OCI-LY1 (cell line): ENCODE measurements at regions not wholly inside any gene's neighbourhood (a gene's known extent, or its start where the extent isn't known, plus 50 kb on each side); places are given as distances from the start of the nearest gene placed in this dataset.

Source experiments
- H2AFZ ChIP-seq: fragments of 200-600 bp; sonication (generic), shearing (Covaris generic); 2 replicates; pipeline ENCODE4 v1.6.0; 2014; ENCODE audit warnings: antibody characterized with exemption, mild to moderate bottlenecking, low read length
- H3F3A ChIP-seq: fragments of 200-600 bp; sonication (generic), shearing (Covaris generic); 2 replicates; pipeline ENCODE4 v1.6.0; 2014; ENCODE audit warnings: mild to moderate bottlenecking, antibody characterized with exemption, low read length, moderate library complexity; ENCODE audit not compliant: insufficient read depth
- H3K27ac ChIP-seq: fragments of 200-600 bp; sonication (generic); 2 replicates; pipeline ENCODE4 v1.5.1; 2014; ENCODE audit warnings: low read length, mixed run types, mild to moderate bottlenecking, low read depth; ENCODE audit not compliant: poor library complexity, severe bottlenecking
- H3K27me3 ChIP-seq: fragments of 200-600 bp; sonication (generic); 2 replicates; pipeline ENCODE4 v1.6.0; 2014; ENCODE audit warnings: antibody characterized with exemption, mild to moderate bottlenecking, low read length, moderate library complexity; ENCODE audit not compliant: insufficient read depth
- H3K36me3 ChIP-seq: fragments of 200-600 bp; sonication (generic); 2 replicates; pipeline ENCODE4 v1.6.1; 2014; ENCODE audit warnings: mild to moderate bottlenecking, antibody characterized with exemption, low read length, moderate library complexity, mixed read lengths; ENCODE audit not compliant: insufficient read depth
- H3K4me1 ChIP-seq: fragments of 200-600 bp; sonication (generic); 2 replicates; pipeline ENCODE4 v1.5.1; 2014; ENCODE audit warnings: mild to moderate bottlenecking, low read length, moderate library complexity; ENCODE audit not compliant: insufficient read depth, severe bottlenecking
- H3K4me2 ChIP-seq: fragments of 200-600 bp; sonication (generic), shearing (Covaris generic); 2 replicates; pipeline ENCODE4 v1.6.1; 2014; ENCODE audit warnings: low read length
- H3K4me3 ChIP-seq: fragments of 200-600 bp; sonication (generic); 2 replicates; pipeline ENCODE4 v1.5.1; 2014; ENCODE audit warnings: low read length, low read depth, mild to moderate bottlenecking, mixed read lengths; ENCODE audit not compliant: poor library complexity, severe bottlenecking
- H3K79me2 ChIP-seq: fragments of 200-600 bp; shearing (Covaris generic); 2 replicates; pipeline ENCODE4 v1.6.1; 2016; ENCODE audit warnings: mixed run types, low read length, mixed read lengths; ENCODE audit not compliant: insufficient read depth
- H3K9ac ChIP-seq: fragments of 200-600 bp; sonication (generic), shearing (Covaris generic); 2 replicates; pipeline ENCODE4 v1.6.1; 2014; ENCODE audit warnings: mild to moderate bottlenecking, low read length, mixed read lengths
- H3K9me2 ChIP-seq: fragments of 200-600 bp; sonication (generic), shearing (Covaris generic); 2 replicates; pipeline ENCODE4 v1.6.1; 2014; ENCODE audit warnings: low read depth, mild to moderate bottlenecking, low read length, mixed read lengths
- H3K9me3 ChIP-seq: fragments of 200-600 bp; shearing (Covaris generic); 2 replicates; pipeline ENCODE4 v1.6.1; 2014; ENCODE audit warnings: low read length, mixed read lengths
- H4K20me1 ChIP-seq: fragments of 200-600 bp; sonication (generic), shearing (Covaris generic); 2 replicates; pipeline ENCODE4 v1.6.0; 2016; ENCODE audit warnings: mild to moderate bottlenecking, low read length; ENCODE audit not compliant: insufficient read depth
- EZH2 ChIP-seq: fragments of 200-600 bp; sonication (generic), shearing (Covaris generic); IDR thresholded peaks from 2 replicates; pipeline ENCODE4 v1.8.0; 2017; ENCODE audit warnings: borderline replicate concordance, mixed run types, mild to moderate bottlenecking, antibody characterized with exemption, low read length, moderate library complexity, mixed read lengths
- TF ChIP-seq, protein P1 (sequence below): fragments of 200-600 bp; sonication (generic), shearing (Covaris generic); IDR thresholded peaks from 2 replicates; pipeline ENCODE4 v1.5.1; 2017; ENCODE audit warnings: mild to moderate bottlenecking, antibody characterized with exemption, low read length, moderate library complexity, mixed read lengths

DNA sequence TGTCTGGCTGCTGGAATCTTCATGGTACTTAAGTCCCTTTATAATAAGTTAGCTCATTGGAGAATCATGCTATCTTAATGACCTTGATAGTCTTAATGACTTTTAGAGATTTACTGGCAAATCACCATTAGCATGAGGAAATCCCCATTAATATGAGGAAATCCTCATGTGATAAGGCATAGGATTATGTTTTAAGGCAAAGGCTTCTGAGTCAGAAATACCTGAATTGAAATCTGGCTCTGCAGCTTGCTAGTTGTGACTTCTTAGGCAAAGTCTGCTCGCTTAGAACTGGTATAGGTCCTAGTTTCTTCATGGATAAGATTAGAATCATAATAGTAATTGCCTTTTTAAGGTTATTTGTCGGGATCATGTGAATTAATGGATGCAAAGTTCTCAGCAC lies 190.2 kb upstream of the BANK1 start:
- Histone ChIP-seq H3F3A (no peaks in the 10 kb centered on the region), H2AFZ (0 out of 2 replicates have a peak overlapping the region, but pooled peaks have one; percentile 8), H3K9me2 (no peaks in the 10 kb centered on the region), H3K27ac (no peak overlapping the region), H3K9me3 (no peaks in the 10 kb centered on the region), H3K4me3 (no peak overlapping the region), H3K36me3 (no peaks in the 10 kb centered on the region), H3K4me2 (no peak overlapping the region), H3K4me1 (peaks cover 31% of the 10 kb centered on the region), H4K20me1 (no peaks in the 10 kb centered on the region), H3K9ac (no peak overlapping the region), H3K79me2 (no peaks in the 10 kb centered on the region), H3K27me3 (no peaks in the 10 kb centered on the region)
- no peak for TF ChIP-seq EZH2
- TF ChIP-seq, protein P1, sequence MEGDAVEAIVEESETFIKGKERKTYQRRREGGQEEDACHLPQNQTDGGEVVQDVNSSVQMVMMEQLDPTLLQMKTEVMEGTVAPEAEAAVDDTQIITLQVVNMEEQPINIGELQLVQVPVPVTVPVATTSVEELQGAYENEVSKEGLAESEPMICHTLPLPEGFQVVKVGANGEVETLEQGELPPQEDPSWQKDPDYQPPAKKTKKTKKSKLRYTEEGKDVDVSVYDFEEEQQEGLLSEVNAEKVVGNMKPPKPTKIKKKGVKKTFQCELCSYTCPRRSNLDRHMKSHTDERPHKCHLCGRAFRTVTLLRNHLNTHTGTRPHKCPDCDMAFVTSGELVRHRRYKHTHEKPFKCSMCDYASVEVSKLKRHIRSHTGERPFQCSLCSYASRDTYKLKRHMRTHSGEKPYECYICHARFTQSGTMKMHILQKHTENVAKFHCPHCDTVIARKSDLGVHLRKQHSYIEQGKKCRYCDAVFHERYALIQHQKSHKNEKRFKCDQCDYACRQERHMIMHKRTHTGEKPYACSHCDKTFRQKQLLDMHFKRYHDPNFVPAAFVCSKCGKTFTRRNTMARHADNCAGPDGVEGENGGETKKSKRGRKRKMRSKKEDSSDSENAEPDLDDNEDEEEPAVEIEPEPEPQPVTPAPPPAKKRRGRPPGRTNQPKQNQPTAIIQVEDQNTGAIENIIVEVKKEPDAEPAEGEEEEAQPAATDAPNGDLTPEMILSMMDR = no peak

DNA sequence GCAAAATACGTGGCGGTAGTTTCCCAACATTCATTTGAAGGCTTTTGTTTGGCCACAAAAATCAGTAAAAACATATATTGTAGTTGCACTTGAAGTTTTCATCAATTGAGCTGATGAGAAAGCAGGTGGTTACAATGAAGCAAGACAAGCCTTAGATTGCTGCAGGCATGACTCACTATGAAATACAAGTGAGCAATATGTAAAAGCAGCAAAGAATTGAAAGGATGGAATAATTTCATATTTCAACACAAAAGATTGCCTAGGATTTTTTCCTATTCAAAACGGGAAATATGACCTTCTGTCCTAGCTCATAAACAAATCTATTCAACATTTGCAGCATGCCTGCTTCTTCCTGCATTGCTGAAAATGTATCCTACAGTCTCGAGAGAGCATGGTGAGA lies 190.9 kb upstream of the BANK1 start:
- Histone ChIP-seq H3K9ac (no peak overlapping the region), H3K4me2 (no peak overlapping the region), H2AFZ (0 out of 2 replicates have a peak overlapping the region, but pooled peaks have one; percentile 2), H4K20me1 (no peaks in the 10 kb centered on the region), H3K4me1 (peaks cover 31% of the 10 kb centered on the region), H3K27me3 (no peaks in the 10 kb centered on the region), H3K79me2 (no peaks in the 10 kb centered on the region), H3K27ac (no peak overlapping the region), H3K9me3 (no peaks in the 10 kb centered on the region), H3K4me3 (no peak overlapping the region), H3K9me2 (no peaks in the 10 kb centered on the region), H3K36me3 (no peaks in the 10 kb centered on the region), H3F3A (no peaks in the 10 kb centered on the region)
- TF ChIP-seq EZH2 = no peak
- TF ChIP-seq, protein P1 = no peak

DNA sequence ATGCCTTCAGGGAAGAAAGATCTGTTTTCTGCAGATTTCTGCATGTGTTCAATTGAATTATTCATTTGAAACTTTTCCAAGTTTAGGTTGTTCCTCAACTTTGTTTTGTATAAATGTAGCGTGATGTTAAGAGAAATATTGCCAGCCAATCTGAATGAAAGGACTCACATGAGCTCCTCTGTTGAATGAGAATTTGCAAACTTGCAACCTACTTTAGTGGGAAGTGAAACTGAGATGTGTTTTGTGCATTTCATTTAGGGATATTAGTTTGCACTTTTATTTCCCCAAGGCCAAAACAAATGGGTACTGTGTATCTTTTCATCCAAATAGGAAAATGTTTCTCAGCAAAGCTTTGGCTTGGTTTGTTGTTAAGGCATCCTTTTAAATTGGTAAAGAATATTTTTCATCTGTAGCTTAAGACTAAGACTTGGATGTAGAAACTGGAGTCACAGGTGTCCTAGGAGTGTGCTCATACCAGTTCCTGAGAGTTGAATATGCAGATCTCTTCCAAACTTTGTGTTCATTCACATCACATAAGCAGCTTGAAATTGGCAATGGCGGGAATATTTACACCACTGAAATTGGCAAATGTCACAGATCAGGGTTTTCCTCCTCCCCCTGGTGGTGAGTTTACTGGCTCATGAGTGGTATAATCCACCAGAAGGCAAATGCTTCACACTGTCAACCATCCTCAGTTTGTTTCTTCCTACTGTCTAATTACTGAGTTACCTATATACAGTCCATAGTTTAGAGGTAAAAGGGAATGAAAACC lies 193.6 kb upstream of the BANK1 start:
- peaks cover 31% of the 10 kb centered on the region for H3K4me1 ChIP-seq
- no peaks in the 10 kb centered on the region for H3K9me3 ChIP-seq
- no peaks in the 10 kb centered on the region for H3K9me2 ChIP-seq
- no peaks in the 10 kb centered on the region for H3K27me3 ChIP-seq
- no peaks in the 10 kb centered on the region for H3K36me3 ChIP-seq
- no peaks in the 10 kb centered on the region for H3K79me2 ChIP-seq
- H4K20me1 ChIP-seq = no peaks in the 10 kb centered on the region
- H3K4me2 ChIP-seq = peak overlapping the region; percentile 28; the same call in 1 of the 2 replicates
- H2AFZ ChIP-seq = 0 out of 2 replicates have a peak overlapping the region, but pooled peaks have one; percentile 56
- H3K9ac ChIP-seq = no peak overlapping the region
- peak overlapping the region; percentile 63 for H3K27ac ChIP-seq
- no peak overlapping the region for H3K4me3 ChIP-seq
- H3F3A ChIP-seq = no peaks in the 10 kb centered on the region
- TF ChIP-seq EZH2 = no peak
- TF ChIP-seq, protein P1 = peak; percentile 73
